ENCODE measurements at regions not wholly inside any gene's neighbourhood (a gene's known extent, or its start where the extent isn't known, plus 50 kb on each side); places are given as distances from the start of the nearest gene placed in this dataset.

GRCh38 chr2:133666621-133667020 lies 98.4 kb upstream of the NCKAP5 start:
- in situ Hi-C loops (cut with MboI; ENCODE audit: low sequenced_read_pairs) = no loop called here

- in situ Hi-C loops (cut with MboI; ENCODE audit: low sequenced_read_pairs) = no loop called here
These were observed 98.8 kb upstream of the NCKAP5 start for GRCh38 chr2:133667085-133667484.

GRCh38 chr2:133667968-133668367 lies 99.7 kb upstream of the NCKAP5 start:
- in situ Hi-C loops (cut with MboI; ENCODE audit: low sequenced_read_pairs) = no loop called here

- in situ Hi-C loops (cut with MboI; ENCODE audit: low sequenced_read_pairs) = no loop called here
These were observed 100.3 kb upstream of the NCKAP5 start for GRCh38 chr2:133668547-133668946.

GRCh38 chr2:133673305-133673905 lies 105.1 kb upstream of the NCKAP5 start:
- in situ Hi-C loops (cut with MboI; ENCODE audit: low sequenced_read_pairs) = no loop called here

GRCh38 chr2:133674066-133674432 lies 105.8 kb upstream of the NCKAP5 start:
- in situ Hi-C loops (cut with MboI; ENCODE audit: low sequenced_read_pairs) = no loop called here

GRCh38 chr2:133674433-133675331 lies 106.4 kb upstream of the NCKAP5 start:
- in situ Hi-C loops (cut with MboI; ENCODE audit: low sequenced_read_pairs) = no loop called here

GRCh38 chr2:133676392-133677130 lies 108.3 kb upstream of the NCKAP5 start:
- in situ Hi-C loops (cut with MboI; ENCODE audit: low sequenced_read_pairs) = no loop called here

- in situ Hi-C loops (cut with MboI; ENCODE audit: low sequenced_read_pairs) = no loop called here
These were observed 112.2 kb upstream of the NCKAP5 start for GRCh38 chr2:133680343-133681049.

- in situ Hi-C loops (cut with MboI; ENCODE audit: low sequenced_read_pairs) = no loop called here
These were observed 114.1 kb upstream of the NCKAP5 start for GRCh38 chr2:133682347-133682746.

- in situ Hi-C loops (cut with MboI; ENCODE audit: low sequenced_read_pairs) = no loop called here
These were observed 114.6 kb upstream of the NCKAP5 start for GRCh38 chr2:133682906-133683305.

GRCh38 chr2:133685636-133686215 lies 117.5 kb upstream of the NCKAP5 start:
- in situ Hi-C loops (cut with MboI; ENCODE audit: low sequenced_read_pairs) = no loop called here

- in situ Hi-C loops (cut with MboI; ENCODE audit: low sequenced_read_pairs) = no loop called here
These were observed 122.5 kb upstream of the NCKAP5 start for GRCh38 chr2:133690780-133691179.

GRCh38 chr2:133691336-133691735 lies 123.1 kb upstream of the NCKAP5 start:
- in situ Hi-C loops (cut with MboI; ENCODE audit: low sequenced_read_pairs) = no loop called here

GRCh38 chr2:133705287-133705686 lies 137.0 kb upstream of the NCKAP5 start:
- in situ Hi-C loops (cut with MboI; ENCODE audit: low sequenced_read_pairs) = no loop called here

- in situ Hi-C loops (cut with MboI; ENCODE audit: low sequenced_read_pairs) = no loop called here
These were observed 142.3 kb upstream of the NCKAP5 start for GRCh38 chr2:133710613-133711012.

- in situ Hi-C loops (cut with MboI; ENCODE audit: low sequenced_read_pairs) = no loop called here
These were observed 142.9 kb upstream of the NCKAP5 start for GRCh38 chr2:133711201-133711600.

- in situ Hi-C loops (cut with MboI; ENCODE audit: low sequenced_read_pairs) = no loop called here
These were observed 143.5 kb upstream of the NCKAP5 start for GRCh38 chr2:133711806-133712205.

- in situ Hi-C loops (cut with MboI; ENCODE audit: low sequenced_read_pairs) = no loop called here
These were observed 144.1 kb upstream of the NCKAP5 start for GRCh38 chr2:133712369-133712768.

GRCh38 chr2:133713049-133713580 lies 144.9 kb upstream of the NCKAP5 start:
- in situ Hi-C loops (cut with MboI; ENCODE audit: low sequenced_read_pairs) = no loop called here

All from HL-60/S4 treated with phorbol 12-myristate 13-acetate at 8.2 ng/mL for 4 days and 3 days (cell line).